H54 (cell line): ENCODE measurements at regions not wholly inside any gene's neighbourhood (a gene's known extent, or its start where the extent isn't known, plus 50 kb on each side); places are given as distances from the start of the nearest gene placed in this dataset.
A peak's percentile ranks its signal among the peaks of the same experiment; 100 is the strongest.
"Not testable (repeated sequence)": the region's sequence is repeated elsewhere in the genome, so short reads cannot be mapped to it uniquely, and the experiment has no call there.

Experiments used
- DNase-seq: peaks from one replicate; pipeline ENCODE4 v3.0.0; 2011; ENCODE audit warnings: low spot score, mixed read lengths; ENCODE audit not compliant: insufficient read length
- FAIRE-seq: peaks from 3 replicates; lab custom pipeline; 2011; peaks lifted over from hg19 to GRCh38; lab: Jason Lieb, UNC
- POLR2A ChIP-seq: IDR thresholded peaks from 2 replicates; pipeline ENCODE4 v1.6.1; 2011; ENCODE audit warnings: low read depth, mild to moderate bottlenecking, low read length

GRCh38 chr2:212737392-212738172, 199.0 kb upstream of the ERBB4 start:
- TF ChIP-seq POLR2A = no peak
- DNase-seq (no peak), FAIRE-seq (no peak)

- FAIRE-seq = no peak
- DNase-seq = no peak
- no peak for TF ChIP-seq POLR2A
Observed at GRCh38 chr2:212736385-212736726, 197.8 kb upstream of the ERBB4 start.

GRCh38 chr2:212733273-212733672, 194.7 kb upstream of the ERBB4 start:
- FAIRE-seq (no peak), DNase-seq (no peak)

GRCh38 chr2:212732860-212733259, 194.3 kb upstream of the ERBB4 start:
- no peak for TF ChIP-seq POLR2A
- DNase-seq (no peak), FAIRE-seq (no peak)

More at GRCh38 chr2:212733273-212733672, 194.7 kb upstream of the ERBB4 start:
- no peak for TF ChIP-seq POLR2A

GRCh38 chr2:212730994-212731393, 192.4 kb upstream of the ERBB4 start:
- TF ChIP-seq POLR2A = no peak
- FAIRE-seq = no peak
- DNase-seq = no peak

- DNase-seq = no peak
- FAIRE-seq = no peak
- no peak for TF ChIP-seq POLR2A
Observed at GRCh38 chr2:212728717-212729116, 190.1 kb upstream of the ERBB4 start.

- FAIRE-seq (no peak), DNase-seq (no peak)
- no peak for TF ChIP-seq POLR2A
Observed at GRCh38 chr2:212727751-212728150, 189.1 kb upstream of the ERBB4 start.

- DNase-seq (no peak), FAIRE-seq (no peak)
- TF ChIP-seq POLR2A = no peak
Observed at GRCh38 chr2:212726403-212726802, 187.8 kb upstream of the ERBB4 start.

GRCh38 chr2:212725180-212725579, 186.6 kb upstream of the ERBB4 start:
- FAIRE-seq (no peak), DNase-seq (no peak)
- TF ChIP-seq POLR2A = no peak

- DNase-seq = peak; percentile 8
- no peak for FAIRE-seq
- no peak for TF ChIP-seq POLR2A
Observed at GRCh38 chr2:212723226-212723625, 184.6 kb upstream of the ERBB4 start.

GRCh38 chr2:212722046-212722445, 183.4 kb upstream of the ERBB4 start:
- DNase-seq (no peak), FAIRE-seq (no peak)
- no peak for TF ChIP-seq POLR2A

- no peak for FAIRE-seq
- no peak for DNase-seq
- TF ChIP-seq POLR2A = no peak
Observed at GRCh38 chr2:212721026-212721451, 182.4 kb upstream of the ERBB4 start.

- not testable (repeated sequence) for DNase-seq, FAIRE-seq
Observed at GRCh38 chr2:212715411-212715810, 176.8 kb upstream of the ERBB4 start.

- TF ChIP-seq POLR2A = no peak
- no peak for DNase-seq
- no peak for FAIRE-seq
Observed at GRCh38 chr2:212713681-212714080, 175.1 kb upstream of the ERBB4 start.

GRCh38 chr2:212712991-212713390, 174.4 kb upstream of the ERBB4 start:
- FAIRE-seq (no peak), DNase-seq (no peak)
- TF ChIP-seq POLR2A = no peak
